HL-60 (cell line): ENCODE measurements at regions not wholly inside any gene's neighbourhood (a gene's known extent, or its start where the extent isn't known, plus 50 kb on each side); places are given as distances from the start of the nearest gene placed in this dataset.

Experiments
- GABPA ChIP-seq: IDR thresholded peaks from 2 replicates; pipeline ENCODE4 v1.6.1; 2012; ENCODE audit warnings: low read depth
- POLR2AphosphoS5 ChIP-seq: IDR thresholded peaks from 2 replicates; pipeline ENCODE4 v1.6.1; 2012; ENCODE audit warnings: low read depth
- TF ChIP-seq, protein P1 (sequence below): IDR thresholded peaks from one replicate; pipeline ENCODE4 v1.5.1; 2011; ENCODE audit warnings: low read length, control low read depth, inconsistent platforms; ENCODE audit not compliant: insufficient read depth

- TF ChIP-seq, protein P1, sequence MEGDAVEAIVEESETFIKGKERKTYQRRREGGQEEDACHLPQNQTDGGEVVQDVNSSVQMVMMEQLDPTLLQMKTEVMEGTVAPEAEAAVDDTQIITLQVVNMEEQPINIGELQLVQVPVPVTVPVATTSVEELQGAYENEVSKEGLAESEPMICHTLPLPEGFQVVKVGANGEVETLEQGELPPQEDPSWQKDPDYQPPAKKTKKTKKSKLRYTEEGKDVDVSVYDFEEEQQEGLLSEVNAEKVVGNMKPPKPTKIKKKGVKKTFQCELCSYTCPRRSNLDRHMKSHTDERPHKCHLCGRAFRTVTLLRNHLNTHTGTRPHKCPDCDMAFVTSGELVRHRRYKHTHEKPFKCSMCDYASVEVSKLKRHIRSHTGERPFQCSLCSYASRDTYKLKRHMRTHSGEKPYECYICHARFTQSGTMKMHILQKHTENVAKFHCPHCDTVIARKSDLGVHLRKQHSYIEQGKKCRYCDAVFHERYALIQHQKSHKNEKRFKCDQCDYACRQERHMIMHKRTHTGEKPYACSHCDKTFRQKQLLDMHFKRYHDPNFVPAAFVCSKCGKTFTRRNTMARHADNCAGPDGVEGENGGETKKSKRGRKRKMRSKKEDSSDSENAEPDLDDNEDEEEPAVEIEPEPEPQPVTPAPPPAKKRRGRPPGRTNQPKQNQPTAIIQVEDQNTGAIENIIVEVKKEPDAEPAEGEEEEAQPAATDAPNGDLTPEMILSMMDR: no peak
- no peak for TF ChIP-seq POLR2AphosphoS5
- TF ChIP-seq GABPA: no peak
Observed at GRCh38 chr5:167402671-167403070, 888.8 kb upstream of the WWC1 start.
